Tibial nerve (tissue), 4 donors: ENCODE measurements at regions not wholly inside any gene's neighbourhood (a gene's known extent, or its start where the extent isn't known, plus 50 kb on each side); places are given as distances from the start of the nearest gene placed in this dataset.
"Not testable (repeated sequence)": the region's sequence is repeated elsewhere in the genome, so short reads cannot be mapped to it uniquely, and the experiment has no call there.

ENCODE experiments used
- DNase-seq, 2 donors: peaks; one replicate each; pipeline ENCODE4 v3.0.0-alpha.2; 2019; ENCODE audit warnings: low spot score in 2 of 2
- H3K27ac ChIP-seq, 4 donors: fragments of 200-600 bp; sonication (generic) in 3 of 4; one replicate each; pipeline ENCODE4 v1.5.1; 2017 to 2019; ENCODE audit warnings: mild to moderate bottlenecking in 1 of 4
- H3K27me3 ChIP-seq, 2 donors: fragments of 200-600 bp; sonication (generic) in 1 of 2; one replicate each; pipeline versions ENCODE4 v1.5.1 to v1.6.0; 2017 to 2019
- H3K36me3 ChIP-seq, 3 donors: fragments of 200-600 bp; sonication (generic); one replicate each; pipeline ENCODE4 v1.5.1; 2018 to 2019
- H3K4me1 ChIP-seq, 4 donors: fragments of 200-600 bp; sonication (generic) in 3 of 4; one replicate each; pipeline ENCODE4 v1.5.1; 2017 to 2019
- H3K4me3 ChIP-seq, 4 donors: fragments of 200-600 bp; sonication (generic) in 3 of 4; one replicate each; pipeline ENCODE4 v1.5.1; 2017 to 2019; ENCODE audit warnings: mild to moderate bottlenecking in 1 of 4, moderate library complexity in 1 of 4
- H3K9me3 ChIP-seq, 4 donors: fragments of 200-600 bp; sonication (generic) in 3 of 4; one replicate each; pipeline ENCODE4 v1.5.1; 2017 to 2019
- CTCF ChIP-seq, 5 experiments: fragments of 200-600 bp in 3 of 5; fragments of 450-650 bp in 2 of 5; sonication (generic) in 3 of 5; IDR thresholded peaks; one replicate each; pipeline ENCODE4 v1.5.1; 2016 to 2019; ENCODE audit warnings: antibody characterized with exemption in 5 of 5, mild to moderate bottlenecking in 3 of 5, moderate library complexity in 2 of 5
- EP300 ChIP-seq, 2 donors: sonication (generic); formaldehyde crosslinking; IDR thresholded peaks; one replicate each; pipeline ENCODE4 v1.6.1; 2017; ENCODE audit warnings: antibody characterized with exemption in 2 of 2, mild to moderate bottlenecking in 1 of 2
- POLR2A ChIP-seq, 2 donors: fragments of 450-650 bp; IDR thresholded peaks; one replicate each; pipeline ENCODE4 v1.6.1; 2017; ENCODE audit warnings: antibody characterized with exemption in 2 of 2, mild to moderate bottlenecking in 2 of 2, moderate library complexity in 2 of 2
- WGBS, 2 donors: methylation state at CpG; one replicate each; pipeline ENCODE4 v1.1.5; 2018; 5-methylcytosine and 5-hydroxymethylcytosine counted together

- no peaks in the 10 kb centered on the region for H3K9me3 ChIP-seq
- H3K27ac ChIP-seq, result no peak overlapping the region
- WGBS, 2 donors, result 38 to 64% methylated on average over 4 of the region's 4 CpGs
- no peak for DNase-seq
- no peaks in the 10 kb centered on the region for H3K4me1 ChIP-seq
- no peaks in the 10 kb centered on the region for H3K36me3 ChIP-seq
- no peak overlapping the region for H3K4me3 ChIP-seq
- H3K27me3 ChIP-seq, result no peaks in the 10 kb centered on the region
- no peak for TF ChIP-seq EP300 (IDR thresholded peaks at IDR 0.05)
- TF ChIP-seq CTCF (IDR thresholded peaks at IDR 0.05), result no peak
- no peak for TF ChIP-seq POLR2A (IDR thresholded peaks at IDR 0.05)
These were observed 666.7 kb upstream of the RAG2 start for GRCh38 chr11:37264783-37265182.

GRCh38 chr11:37264060-37264459 lies 666.0 kb upstream of the RAG2 start:
- no peaks in the 10 kb centered on the region for H3K36me3 ChIP-seq
- DNase-seq, result no peak
- no peaks in the 10 kb centered on the region for H3K9me3 ChIP-seq
- H3K27me3 ChIP-seq, result no peaks in the 10 kb centered on the region
- no peaks in the 10 kb centered on the region for H3K4me1 ChIP-seq
- TF ChIP-seq EP300 (IDR thresholded peaks at IDR 0.05), result no peak
- TF ChIP-seq POLR2A (IDR thresholded peaks at IDR 0.05), result no peak
- no peak for TF ChIP-seq CTCF (IDR thresholded peaks at IDR 0.05)
- no peak overlapping the region for H3K4me3 ChIP-seq
- H3K27ac ChIP-seq, result no peak overlapping the region
- WGBS, 2 donors, result 70 to 74% methylated on average over 1 of the region's 1 CpG

GRCh38 chr11:37263467-37263866 lies 665.4 kb upstream of the RAG2 start:
- not testable (repeated sequence) for H3K9me3 ChIP-seq, H3K27ac ChIP-seq, H3K4me3 ChIP-seq, H3K4me1 ChIP-seq, H3K27me3 ChIP-seq, DNase-seq, H3K36me3 ChIP-seq
- 86 to 91% methylated on average over 9 of the region's 9 CpGs for WGBS, 2 donors

GRCh38 chr11:37259734-37260133 lies 661.7 kb upstream of the RAG2 start:
- WGBS, 2 donors, result 49 to 55% methylated on average over 3 of the region's 3 CpGs

GRCh38 chr11:37248145-37248544 lies 650.1 kb upstream of the RAG2 start:
- no peak for TF ChIP-seq EP300 (IDR thresholded peaks at IDR 0.05)
- TF ChIP-seq POLR2A (IDR thresholded peaks at IDR 0.05), result no peak
- TF ChIP-seq CTCF (IDR thresholded peaks at IDR 0.05), result no peak
- 81 to 88% methylated on average over 2 of the region's 2 CpGs for WGBS, 2 donors
- no peak overlapping the region for H3K4me3 ChIP-seq
- H3K4me1 ChIP-seq, result no peaks in the 10 kb centered on the region
- no peaks in the 10 kb centered on the region for H3K9me3 ChIP-seq
- H3K27ac ChIP-seq, result no peak overlapping the region
- no peak for DNase-seq
- H3K36me3 ChIP-seq, result no peaks in the 10 kb centered on the region
- H3K27me3 ChIP-seq, result no peaks in the 10 kb centered on the region

More at GRCh38 chr11:37259734-37260133, 661.7 kb upstream of the RAG2 start:
- Histone ChIP-seq H3K9me3 (no peaks in the 10 kb centered on the region), H3K4me3 (no peak overlapping the region), H3K27me3 (no peaks in the 10 kb centered on the region), H3K36me3 (no peaks in the 10 kb centered on the region), H3K4me1 (no peaks in the 10 kb centered on the region), H3K27ac (no peak overlapping the region)
- TF ChIP-seq POLR2A (IDR thresholded peaks at IDR 0.05), result no peak
- no peak for TF ChIP-seq CTCF (IDR thresholded peaks at IDR 0.05)
- TF ChIP-seq EP300 (IDR thresholded peaks at IDR 0.05), result no peak
- DNase-seq, result no peak

GRCh38 chr11:37246092-37246491 lies 648.1 kb upstream of the RAG2 start:
- H3K27me3 ChIP-seq, H3K4me1 ChIP-seq, H3K4me3 ChIP-seq, H3K27ac ChIP-seq, H3K9me3 ChIP-seq, DNase-seq, H3K36me3 ChIP-seq: not testable (repeated sequence)
- 93 to 96% methylated on average over 14 to 15 of the region's 15 CpGs for WGBS, 2 donors
